GM12891 (cell line): ENCODE measurements at regions not wholly inside any gene's neighbourhood (a gene's known extent, or its start where the extent isn't known, plus 50 kb on each side); places are given as distances from the start of the nearest gene placed in this dataset.

ENCODE experiments used
- PAX5 ChIP-seq: IDR thresholded peaks from 2 replicates; pipeline ENCODE4 v1.6.1; 2011; ENCODE audit warnings: low read length, moderate library complexity, mild to moderate bottlenecking; ENCODE audit not compliant: insufficient read depth, severe bottlenecking
- POLR2A ChIP-seq: IDR thresholded peaks from 2 replicates; pipeline ENCODE4 v1.6.1; 2011; ENCODE audit warnings: low read depth, low read length, control low read depth
- POLR2AphosphoS5 ChIP-seq: IDR thresholded peaks from 2 replicates; pipeline ENCODE4 v1.6.1; 2011; ENCODE audit warnings: low read depth, low read length, control low read depth
- POU2F2 ChIP-seq: IDR thresholded peaks from 2 replicates; pipeline ENCODE4 v1.6.1; 2011; ENCODE audit warnings: low read depth, mild to moderate bottlenecking, control low read depth, low read length, moderate library complexity
- TAF1 ChIP-seq: IDR thresholded peaks from 2 replicates; pipeline ENCODE4 v1.6.1; 2011; ENCODE audit warnings: low read depth, low read length, control low read depth

DNA sequence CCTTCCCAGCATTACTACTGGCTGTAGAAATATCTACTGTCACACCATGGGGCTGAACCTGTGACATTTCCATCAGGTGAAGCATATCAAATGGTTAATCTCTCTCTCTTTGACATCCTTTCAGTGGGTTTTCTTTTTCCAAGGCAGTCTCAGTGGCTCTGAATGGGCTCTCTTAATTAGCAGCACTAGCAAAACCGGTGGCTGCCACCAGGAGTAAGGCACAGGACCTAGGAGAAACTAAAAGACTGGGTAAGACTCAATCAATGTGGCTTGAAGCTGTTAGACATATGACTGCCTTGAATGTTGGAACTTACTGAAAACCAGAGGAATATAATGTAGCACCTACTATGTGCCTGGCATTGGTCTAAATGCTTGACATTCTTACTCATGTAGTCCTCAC, 445.0 kb upstream of the KIF2A start:
- TF ChIP-seq POLR2AphosphoS5: no peak
- no peak for TF ChIP-seq POLR2A
- TF ChIP-seq PAX5: no peak
- no peak for TF ChIP-seq TAF1
- no peak for TF ChIP-seq POU2F2
